ENCODE measurements at regions not wholly inside any gene's neighbourhood (a gene's known extent, or its start where the extent isn't known, plus 50 kb on each side); places are given as distances from the start of the nearest gene placed in this dataset.
"Not testable (repeated sequence)": the region's sequence is repeated elsewhere in the genome, so short reads cannot be mapped to it uniquely, and the experiment has no call there.

GRCh38 chr20:53788253-53789022 lies 194.8 kb upstream of the ZNF217 start:
- H3K4me1 ChIP-seq = no peaks in the 10 kb centered on the region
- H3K27me3 ChIP-seq = no peaks in the 10 kb centered on the region
- no peaks in the 10 kb centered on the region for H3K9me3 ChIP-seq
- no peak for TF ChIP-seq CTCF (IDR thresholded peaks at IDR 0.05)
- no peaks in the 10 kb centered on the region for H3K36me3 ChIP-seq
- no peak overlapping the region for H3K27ac ChIP-seq
- peak; percentile 43 for DNase-seq (ENCODE audit: low spot score)
- no peak overlapping the region for H3K4me3 ChIP-seq

GRCh38 chr20:53787491-53787931 lies 193.9 kb upstream of the ZNF217 start:
- H3K4me3 ChIP-seq, H3K27ac ChIP-seq, H3K9me3 ChIP-seq, H3K4me1 ChIP-seq, H3K36me3 ChIP-seq, H3K27me3 ChIP-seq: not testable (repeated sequence)
- DNase-seq (ENCODE audit: low spot score) = peak; percentile 16

GRCh38 chr20:53786445-53787267 lies 193.0 kb upstream of the ZNF217 start:
- DNase-seq (ENCODE audit: low spot score) = peak; percentile 16
- Histone ChIP-seq H3K36me3 (no peaks in the 10 kb centered on the region), H3K27me3 (no peaks in the 10 kb centered on the region), H3K27ac (no peak overlapping the region), H3K4me1 (no peaks in the 10 kb centered on the region), H3K9me3 (no peaks in the 10 kb centered on the region), H3K4me3 (no peak overlapping the region)
- no peak for TF ChIP-seq CTCF (IDR thresholded peaks at IDR 0.05)

GRCh38 chr20:53786071-53786444 lies 192.4 kb upstream of the ZNF217 start:
- H3K9me3 ChIP-seq = no peaks in the 10 kb centered on the region
- no peaks in the 10 kb centered on the region for H3K27me3 ChIP-seq
- H3K4me3 ChIP-seq = no peak overlapping the region
- H3K4me1 ChIP-seq = no peaks in the 10 kb centered on the region
- H3K36me3 ChIP-seq = no peaks in the 10 kb centered on the region
- H3K27ac ChIP-seq = no peak overlapping the region
- no peak for TF ChIP-seq CTCF (IDR thresholded peaks at IDR 0.05)
- no peak for DNase-seq (ENCODE audit: low spot score)

- no peaks in the 10 kb centered on the region for H3K4me1 ChIP-seq
- no peak overlapping the region for H3K4me3 ChIP-seq
- H3K27me3 ChIP-seq = no peaks in the 10 kb centered on the region
- DNase-seq (ENCODE audit: low spot score) = no peak
- H3K27ac ChIP-seq = no peak overlapping the region
- H3K9me3 ChIP-seq = no peaks in the 10 kb centered on the region
- H3K36me3 ChIP-seq = no peaks in the 10 kb centered on the region
- no peak for TF ChIP-seq CTCF (IDR thresholded peaks at IDR 0.05)
Observed at GRCh38 chr20:53785320-53785719, 191.7 kb upstream of the ZNF217 start.

- Histone ChIP-seq H3K27ac (no peak overlapping the region), H3K4me1 (no peaks in the 10 kb centered on the region), H3K4me3 (no peak overlapping the region), H3K9me3 (no peaks in the 10 kb centered on the region), H3K27me3 (no peaks in the 10 kb centered on the region), H3K36me3 (no peaks in the 10 kb centered on the region)
- TF ChIP-seq CTCF (IDR thresholded peaks at IDR 0.05) = no peak
- DNase-seq (ENCODE audit: low spot score) = no peak
Observed at GRCh38 chr20:53783768-53784167, 190.1 kb upstream of the ZNF217 start.

Data from right atrium auricular region (tissue), 2 donors.